ENCODE measurements at regions not wholly inside any gene's neighbourhood (a gene's known extent, or its start where the extent isn't known, plus 50 kb on each side); places are given as distances from the start of the nearest gene placed in this dataset.

- TF ChIP-seq WRNIP1 (IDR thresholded peaks at IDR 0.05; ENCODE audit: borderline replicate concordance, low read depth, low read length) (no peak), MEF2A (IDR thresholded peaks at IDR 0.05; ENCODE audit: insufficient read depth, low read depth, low read length) (no peak), MTA3 (IDR thresholded peaks at IDR 0.05; ENCODE audit: borderline replicate concordance, low read length) (no peak), CBX3 (IDR thresholded peaks at IDR 0.05; ENCODE audit: borderline replicate concordance, low read depth) (no peak), SREBF1 (IDR thresholded peaks at IDR 0.05; ENCODE audit: low read length) (no peak), HDGF (IDR thresholded peaks at IDR 0.05) (no peak), NFYB (IDR thresholded peaks at IDR 0.05; ENCODE audit: insufficient read depth, low read depth, low read length) (no peak), NR2C2 (IDR thresholded peaks at IDR 0.05; ENCODE audit: borderline replicate concordance, control insufficient read depth, insufficient read length, low read depth) (no peak)
- TF ChIP-seq, protein P1, sequence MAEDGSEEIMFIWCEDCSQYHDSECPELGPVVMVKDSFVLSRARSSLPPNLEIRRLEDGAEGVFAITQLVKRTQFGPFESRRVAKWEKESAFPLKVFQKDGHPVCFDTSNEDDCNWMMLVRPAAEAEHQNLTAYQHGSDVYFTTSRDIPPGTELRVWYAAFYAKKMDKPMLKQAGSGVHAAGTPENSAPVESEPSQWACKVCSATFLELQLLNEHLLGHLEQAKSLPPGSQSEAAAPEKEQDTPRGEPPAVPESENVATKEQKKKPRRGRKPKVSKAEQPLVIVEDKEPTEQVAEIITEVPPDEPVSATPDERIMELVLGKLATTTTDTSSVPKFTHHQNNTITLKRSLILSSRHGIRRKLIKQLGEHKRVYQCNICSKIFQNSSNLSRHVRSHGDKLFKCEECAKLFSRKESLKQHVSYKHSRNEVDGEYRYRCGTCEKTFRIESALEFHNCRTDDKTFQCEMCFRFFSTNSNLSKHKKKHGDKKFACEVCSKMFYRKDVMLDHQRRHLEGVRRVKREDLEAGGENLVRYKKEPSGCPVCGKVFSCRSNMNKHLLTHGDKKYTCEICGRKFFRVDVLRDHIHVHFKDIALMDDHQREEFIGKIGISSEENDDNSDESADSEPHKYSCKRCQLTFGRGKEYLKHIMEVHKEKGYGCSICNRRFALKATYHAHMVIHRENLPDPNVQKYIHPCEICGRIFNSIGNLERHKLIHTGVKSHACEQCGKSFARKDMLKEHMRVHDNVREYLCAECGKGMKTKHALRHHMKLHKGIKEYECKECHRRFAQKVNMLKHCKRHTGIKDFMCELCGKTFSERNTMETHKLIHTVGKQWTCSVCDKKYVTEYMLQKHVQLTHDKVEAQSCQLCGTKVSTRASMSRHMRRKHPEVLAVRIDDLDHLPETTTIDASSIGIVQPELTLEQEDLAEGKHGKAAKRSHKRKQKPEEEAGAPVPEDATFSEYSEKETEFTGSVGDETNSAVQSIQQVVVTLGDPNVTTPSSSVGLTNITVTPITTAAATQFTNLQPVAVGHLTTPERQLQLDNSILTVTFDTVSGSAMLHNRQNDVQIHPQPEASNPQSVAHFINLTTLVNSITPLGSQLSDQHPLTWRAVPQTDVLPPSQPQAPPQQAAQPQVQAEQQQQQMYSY (CRISPR knock-in tag; IDR thresholded peaks at IDR 0.05) = no peak
Measured at GRCh38 chr2:58983111-58983510, 742.0 kb upstream of the FANCL start (continued).

DNA sequence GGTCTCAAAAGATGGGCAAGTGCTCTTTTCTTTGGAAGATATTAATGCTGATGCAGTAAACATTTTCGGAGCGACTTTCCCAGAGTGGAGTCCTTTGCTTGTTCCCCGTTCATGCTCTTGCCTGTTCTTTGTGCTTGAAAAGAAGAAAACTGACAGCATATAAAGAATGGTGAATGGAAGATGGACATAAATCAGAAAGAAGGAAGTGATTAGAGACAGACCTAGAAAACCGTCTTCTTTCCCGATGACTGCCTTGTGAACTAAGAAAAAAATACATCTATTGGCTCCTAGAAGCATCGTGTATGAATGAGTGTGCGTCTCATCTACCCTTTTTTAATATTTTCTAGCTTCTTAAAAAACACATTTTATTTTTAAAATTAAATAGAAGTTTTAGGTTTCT, 740.1 kb upstream of the FANCL start:
- Histone ChIP-seq H3K9ac (ENCODE audit: control insufficient read depth, insufficient read depth, low read length) (no peak overlapping the region), H3K4me1 (ENCODE audit: control insufficient read depth, insufficient read depth, low read length) (no peaks in the 10 kb centered on the region), H3K27ac (ENCODE audit: control insufficient read depth, insufficient read depth) (no peak overlapping the region), H3K36me3 (ENCODE audit: control insufficient read depth in 2 of 2, insufficient read depth in 2 of 2, low read length in 1 of 2) (no peaks in the 10 kb centered on the region), H2AFZ (ENCODE audit: control insufficient read depth, low read depth, low read length) (no peak overlapping the region), H3K79me2 (ENCODE audit: control insufficient read depth, insufficient read depth, low read length) (no peaks in the 10 kb centered on the region), H3K4me2 (ENCODE audit: control insufficient read depth, insufficient read depth) (no peak overlapping the region), H3K9me3 (replicated peaks; ENCODE audit: control insufficient read depth, insufficient read depth, low read length) (no peaks in the 10 kb centered on the region), H3K27me3 (replicated peaks in 1 of 2; ENCODE audit: control insufficient read depth in 2 of 2, insufficient read depth in 2 of 2, low read length in 1 of 2) (no peaks in the 10 kb centered on the region; a peak in 1 of 4 replicates), H3K4me3 (no peak overlapping the region), H4K20me1 (ENCODE audit: control insufficient read depth, insufficient read depth) (no peaks in the 10 kb centered on the region)
- DNase-seq (ENCODE audit: low read depth, low spot score) = no peak
- POLR2A ChIA-PET = no interaction called here
- FAIRE-seq = no peak
- in situ Hi-C loops (cut with MboI) = no loop called here
- CTCF ChIA-PET = no interaction called here
- 47% methylated on average over 7 of the region's 7 CpGs for whole genome bisulfite sequencing (ENCODE audit: insufficient coverage, insufficient replicate concordance, low lambda C conversion rate, missing lambda C conversion rate)
- RAD21 ChIA-PET (ENCODE audit: unreplicated experiment) = no interaction called here
- no peak for ATAC-seq
- BruUV-seq (replicated peaks) = no TSS peak
- intact Hi-C loops (cut with micrococcal nuclease; ENCODE audit: unreplicated experiment) = no loop called here
- TF ChIP-seq SIN3A (IDR thresholded peaks at IDR 0.05; ENCODE audit: low read depth, low read length) (no peak), CBFB (IDR thresholded peaks at IDR 0.05; ENCODE audit: low read depth) (no peak), NRF1 (conservative IDR thresholded peaks at IDR 0.05; ENCODE audit: low read depth, low read length) (no peak), NKRF (conservative IDR thresholded peaks at IDR 0.05) (no peak)
- SMC1A ChIA-PET (ENCODE audit: uncharacterized antibody, unreplicated experiment) = no interaction called here

Data from GM12878 (cell line).